ENCODE measurements at regions not wholly inside any gene's neighbourhood (a gene's known extent, or its start where the extent isn't known, plus 50 kb on each side); places are given as distances from the start of the nearest gene placed in this dataset.
A peak's percentile ranks its signal among the peaks of the same experiment; 100 is the strongest.

DNA sequence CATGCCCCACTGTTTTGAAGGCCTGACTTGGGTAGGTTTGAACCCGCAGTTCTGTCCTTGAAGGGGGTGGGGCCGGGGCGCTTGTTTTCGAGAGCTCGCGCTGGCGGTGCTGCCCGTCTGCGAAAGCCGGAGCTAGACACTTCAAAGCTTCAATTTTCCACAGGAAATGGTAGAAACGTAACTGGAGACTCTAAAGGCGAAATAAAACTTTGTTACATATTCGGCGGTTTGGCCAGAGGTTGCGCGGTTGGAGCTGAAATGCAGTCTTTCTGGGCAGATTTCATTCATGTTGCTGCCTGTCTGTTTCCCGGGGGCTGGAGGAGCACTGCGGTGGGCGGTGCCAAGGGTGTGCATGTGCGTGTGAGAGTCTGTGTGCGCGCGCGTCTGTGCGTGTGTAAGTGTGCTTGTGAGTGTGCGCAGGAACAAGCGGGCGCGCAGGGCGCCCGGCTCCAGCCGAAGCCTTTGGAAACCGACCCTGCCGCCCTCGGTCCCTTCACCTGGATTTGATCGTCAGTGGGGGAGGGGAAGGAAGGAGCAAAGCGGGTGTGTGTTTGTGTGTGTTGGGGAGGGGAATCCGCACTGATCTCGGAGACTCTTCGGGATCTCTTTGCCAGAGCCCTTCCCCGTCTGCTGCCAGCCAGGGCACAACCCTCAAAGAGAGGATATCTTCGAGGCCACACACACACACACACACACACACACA, 227.7 kb upstream of the CRY1 start:
- peak; percentile 69 to 75 (median 70) for DNase-seq

DNA sequence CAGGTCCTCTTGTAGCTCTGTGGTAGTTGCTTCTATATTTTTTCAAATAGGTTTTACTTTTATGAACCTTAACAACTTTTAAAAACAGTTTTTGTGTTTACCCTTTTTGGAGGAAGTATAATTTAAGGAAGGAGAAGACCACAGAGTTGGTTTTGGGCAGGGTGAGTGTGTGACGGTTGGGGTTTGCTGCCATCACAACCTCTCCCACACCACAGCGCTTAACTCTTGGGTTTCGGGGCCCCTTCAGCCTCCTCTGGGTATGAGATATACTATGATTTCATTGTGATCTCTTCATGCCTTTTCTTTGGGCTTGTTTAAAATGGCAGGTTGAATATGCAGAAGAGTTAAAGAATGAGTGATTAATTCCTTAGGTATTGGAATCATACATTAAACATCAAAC, 228.7 kb upstream of the CRY1 start:
- Mint-ChIP-seq H3K27ac (peak overlapping the region; percentile 84 to 91 (median 88)), H3K36me3 (no peaks in the 10 kb centered on the region), H3K4me3 (peak overlapping the region; percentile 88 to 97 (median 96)), H3K9me3 (no peaks in the 10 kb centered on the region), H3K27me3 (ENCODE audit: low read depth in 3 of 3) (peaks cover 9 to 17% (median 17%) of the 10 kb centered on the region in 3 donors), H3K4me1 (peaks cover 43 to 49% of the 10 kb centered on the region in 2 donors)
- peak; percentile 50 to 55 (median 52) for DNase-seq

More for the DNA sequence above, 227.7 kb upstream of the CRY1 start:
- Mint-ChIP-seq H3K4me3 (peak overlapping the region; percentile 88 to 97 (median 96)), H3K9me3 (no peaks in the 10 kb centered on the region), H3K27me3 (ENCODE audit: low read depth in 3 of 3) (peaks cover 9 to 17% (median 16%) of the 10 kb centered on the region in 3 donors), H3K4me1 (peaks cover 44 to 50% of the 10 kb centered on the region in 2 donors), H3K27ac (peak overlapping the region; percentile 84 to 91 (median 88)), H3K36me3 (no peaks in the 10 kb centered on the region)

DNA sequence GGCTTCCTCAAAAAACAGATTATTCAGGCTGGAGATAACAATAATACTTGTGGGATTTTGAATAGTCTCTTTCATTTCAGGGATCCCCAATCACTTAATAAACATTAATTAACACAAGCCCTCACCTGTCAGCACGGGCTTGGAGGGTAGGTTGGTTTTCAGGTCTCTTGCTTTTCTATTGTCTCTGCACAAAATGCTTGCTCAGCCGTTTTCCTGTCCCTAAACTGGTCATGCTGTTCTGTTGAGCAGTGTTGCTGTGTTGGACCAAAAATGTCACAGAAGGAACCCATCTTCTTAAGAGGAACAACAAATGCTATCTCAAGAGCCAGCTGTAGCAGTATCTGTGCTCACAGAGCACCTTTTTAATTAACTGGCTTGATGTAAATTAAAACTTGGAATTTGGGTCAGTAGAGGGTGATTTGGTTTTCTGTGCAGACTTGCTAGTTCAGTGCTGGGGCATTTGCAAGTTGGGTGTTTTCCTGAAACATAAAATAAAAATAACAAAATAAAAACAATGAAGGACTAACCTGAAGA, 231.8 kb upstream of the CRY1 start:
- peaks cover 13 to 17% (median 15%) of the 10 kb centered on the region in 3 donors for H3K27me3 Mint-ChIP-seq (ENCODE audit: low read depth in 3 of 3)
- H3K4me3 Mint-ChIP-seq = no peak overlapping the region
- H3K9me3 Mint-ChIP-seq = peaks cover 0 to 3% (median 0%) of the 10 kb centered on the region in 6 donors
- no peak for DNase-seq
- H3K4me1 Mint-ChIP-seq = peaks cover 48 to 57% of the 10 kb centered on the region in 2 donors
- H3K36me3 Mint-ChIP-seq = no peaks in the 10 kb centered on the region
- peak overlapping the region in 2 of 6 donors; percentile 6 to 57 for H3K27ac Mint-ChIP-seq

DNA sequence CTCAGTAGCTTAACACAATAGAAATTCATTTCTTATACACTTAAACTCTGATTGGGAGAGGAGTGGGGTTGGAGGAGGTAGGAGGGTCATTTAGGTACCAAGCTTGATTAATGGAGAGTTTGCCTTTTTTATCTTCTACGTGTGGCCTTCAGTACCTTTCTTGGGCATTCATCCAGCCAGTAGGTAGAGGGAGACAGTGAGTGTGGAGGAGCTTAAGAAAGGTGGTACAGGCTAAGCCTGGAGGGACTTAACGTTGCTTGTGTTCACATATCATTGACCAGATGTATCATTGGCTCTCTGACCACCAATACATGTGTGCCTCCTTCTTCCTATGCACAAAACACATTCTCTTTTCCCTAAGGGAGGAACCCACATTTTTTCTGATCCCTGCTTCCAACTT, 232.9 kb upstream of the CRY1 start:
- Mint-ChIP-seq H3K4me1 (peaks cover 44 to 55% of the 10 kb centered on the region in 2 donors), H3K27me3 (ENCODE audit: low read depth in 3 of 3) (peaks cover 7 to 12% (median 9%) of the 10 kb centered on the region in 3 donors)
- no peak for DNase-seq

DNA sequence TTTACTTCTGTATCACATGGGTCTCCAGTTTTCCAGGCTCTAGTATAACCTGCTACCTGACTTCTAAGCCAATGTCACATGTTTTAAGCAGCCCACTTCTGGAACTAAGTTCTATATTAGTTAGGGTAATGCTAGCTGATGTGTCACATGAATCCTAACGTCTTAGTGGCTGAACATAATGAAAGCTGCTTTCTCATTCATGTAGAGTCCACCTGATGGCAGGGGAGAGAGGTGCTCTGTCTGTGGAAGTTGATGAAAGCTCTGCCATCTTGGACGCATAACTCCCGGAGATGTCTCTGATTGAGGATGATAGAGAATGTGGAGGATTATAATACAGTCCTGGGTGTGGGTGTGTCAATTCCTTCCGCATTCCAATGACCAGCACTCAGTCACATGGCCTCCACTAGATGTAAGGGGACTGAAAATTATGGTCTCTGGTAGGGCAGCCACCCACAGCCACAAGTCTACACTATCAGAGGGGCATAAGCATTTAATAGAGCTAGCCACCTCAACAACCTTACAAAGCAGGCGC, 234.4 kb upstream of the CRY1 start:
- Mint-ChIP-seq H3K9me3 (peaks cover 0 to 3% (median 0%) of the 10 kb centered on the region in 6 donors), H3K36me3 (no peaks in the 10 kb centered on the region), H3K27me3 (ENCODE audit: low read depth in 3 of 3) (peaks cover 1 to 10% (median 2%) of the 10 kb centered on the region in 3 donors), H3K27ac (no peak overlapping the region), H3K4me3 (no peak overlapping the region), H3K4me1 (peaks cover 33 to 46% of the 10 kb centered on the region in 2 donors)
- DNase-seq = no peak

More for the DNA sequence above, 232.9 kb upstream of the CRY1 start:
- Mint-ChIP-seq H3K27ac (no peak overlapping the region), H3K36me3 (no peaks in the 10 kb centered on the region), H3K9me3 (peaks cover 0 to 3% (median 0%) of the 10 kb centered on the region in 6 donors), H3K4me3 (no peak overlapping the region)

DNA sequence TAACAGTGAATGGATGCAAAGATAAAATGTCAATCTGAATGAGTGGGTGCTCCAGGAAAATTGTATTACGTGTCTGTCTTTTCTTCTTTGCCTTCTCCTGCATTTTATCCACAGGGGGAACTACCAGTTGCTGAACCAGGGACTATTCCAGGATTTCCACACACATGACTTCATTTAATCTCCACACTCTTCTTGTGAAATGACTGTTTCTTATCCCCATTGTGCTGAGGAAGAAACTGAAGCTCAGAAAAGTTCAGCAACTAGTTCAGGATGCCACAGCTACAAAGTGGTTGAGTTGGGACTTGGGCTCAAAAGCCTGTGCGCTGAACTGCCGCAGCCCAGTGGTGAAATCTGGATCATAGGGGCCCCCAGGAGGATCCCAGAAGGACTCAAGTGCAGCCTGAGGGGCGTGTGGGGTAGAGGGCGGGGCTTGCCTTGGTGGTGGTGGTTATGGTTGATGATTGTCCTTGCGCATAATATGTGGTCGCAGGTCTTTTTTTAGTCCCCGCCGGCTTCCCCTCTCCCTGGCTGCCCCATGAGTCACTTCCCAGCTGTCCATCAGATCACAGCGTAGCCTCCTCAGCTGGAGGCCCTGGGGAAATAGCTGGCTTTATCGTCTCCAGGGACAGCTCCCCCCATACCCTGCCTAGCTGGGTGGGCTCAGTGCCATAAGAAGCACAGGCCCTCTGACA, 235.2 kb upstream of the CRY1 start:
- peaks cover 1 to 10% (median 2%) of the 10 kb centered on the region in 3 donors for H3K27me3 Mint-ChIP-seq (ENCODE audit: low read depth in 3 of 3)
- peaks cover 0 to 3% (median 0%) of the 10 kb centered on the region in 6 donors for H3K9me3 Mint-ChIP-seq
- DNase-seq = peak; percentile 19 to 45 (median 19)
- H3K4me3 Mint-ChIP-seq = peak overlapping the region in 1 of 5 donors; percentile 4
- peaks cover 33 to 45% of the 10 kb centered on the region in 2 donors for H3K4me1 Mint-ChIP-seq
- H3K27ac Mint-ChIP-seq = peak overlapping the region in 1 of 6 donors; percentile 29
- no peaks in the 10 kb centered on the region for H3K36me3 Mint-ChIP-seq

DNA sequence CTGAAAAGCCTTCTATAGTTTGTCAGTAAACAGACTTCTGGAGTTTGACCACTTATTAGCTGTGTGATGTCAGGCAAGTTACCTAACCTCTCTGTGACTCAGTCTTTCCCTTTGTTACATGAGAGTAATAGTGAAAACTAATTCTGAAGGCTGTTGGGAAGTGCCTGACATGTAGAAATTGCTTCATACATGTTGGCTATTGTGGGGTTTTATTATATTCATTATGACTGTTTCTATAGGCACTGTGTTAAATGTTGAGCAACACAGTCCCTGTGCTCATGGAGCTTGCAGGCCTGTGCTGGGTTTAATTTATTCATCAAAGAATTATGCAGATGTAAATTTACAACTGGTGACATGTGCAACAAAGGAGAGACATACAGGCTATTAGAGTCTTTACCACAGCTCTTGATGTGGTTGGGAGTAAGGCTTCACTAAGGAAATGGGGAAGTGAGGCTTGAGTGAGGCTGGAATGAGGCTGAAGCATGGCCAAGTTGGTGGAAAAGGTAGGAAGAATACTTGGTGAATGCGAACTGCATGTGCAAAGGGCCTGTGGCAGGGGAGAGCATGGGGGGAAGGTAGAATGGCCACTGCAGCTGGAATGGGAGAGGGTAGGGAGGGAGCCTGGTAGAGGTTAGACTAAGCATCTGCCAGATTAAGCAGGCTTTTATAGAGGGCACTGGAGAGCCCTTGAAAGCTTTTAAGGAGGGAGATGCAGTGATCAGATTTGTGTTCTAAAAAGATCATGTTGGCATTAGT, 236.4 kb upstream of the CRY1 start:
- H3K27ac Mint-ChIP-seq = peak overlapping the region in 2 of 6 donors; percentile 0 to 42
- H3K9me3 Mint-ChIP-seq = peaks cover 0 to 7% (median 0%) of the 10 kb centered on the region in 6 donors
- H3K4me3 Mint-ChIP-seq = no peak overlapping the region
- peaks cover 4 to 10% (median 9%) of the 10 kb centered on the region in 3 donors for H3K27me3 Mint-ChIP-seq (ENCODE audit: low read depth in 3 of 3)
- DNase-seq = no peak
- H3K36me3 Mint-ChIP-seq = no peaks in the 10 kb centered on the region
- H3K4me1 Mint-ChIP-seq = peaks cover 33 to 42% of the 10 kb centered on the region in 2 donors

DNA sequence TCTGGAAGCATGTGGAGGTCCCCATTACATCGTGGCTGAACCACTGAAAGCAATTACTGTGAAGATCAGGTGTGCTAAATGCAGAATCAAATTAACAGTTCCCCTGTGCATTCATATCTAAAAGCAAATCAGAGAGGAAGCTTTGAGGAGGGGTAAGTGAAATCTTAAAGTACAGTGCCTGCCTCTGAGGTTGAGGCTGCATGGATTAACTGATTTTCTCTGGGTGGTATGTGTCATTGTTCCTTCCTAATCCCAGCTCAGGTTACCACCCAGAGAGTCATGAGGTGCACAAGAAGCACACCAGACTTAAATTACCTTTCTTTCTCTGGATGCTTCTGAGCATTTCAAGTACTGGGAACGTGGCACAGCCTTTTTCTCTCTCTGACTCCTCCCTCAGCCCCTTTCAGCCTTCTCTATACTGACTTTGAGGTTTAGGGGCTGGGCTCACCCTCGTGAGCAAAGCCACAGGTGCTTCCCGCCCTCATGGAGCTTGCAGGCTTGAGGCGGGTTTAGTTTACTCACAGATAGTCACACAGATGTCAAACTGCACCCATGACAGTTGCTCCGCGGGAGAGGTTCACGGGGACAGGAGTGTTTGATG, 237.6 kb upstream of the CRY1 start:
- DNase-seq = no peak
- Mint-ChIP-seq H3K9me3 (peaks cover 0 to 7% (median 0%) of the 10 kb centered on the region in 6 donors), H3K36me3 (peaks cover 0 to 3% (median 0%) of the 10 kb centered on the region in 3 donors), H3K27me3 (ENCODE audit: low read depth in 3 of 3) (peaks cover 4 to 10% (median 9%) of the 10 kb centered on the region in 3 donors), H3K4me3 (no peak overlapping the region), H3K4me1 (peaks cover 33 to 42% of the 10 kb centered on the region in 2 donors), H3K27ac (no peak overlapping the region)

DNA sequence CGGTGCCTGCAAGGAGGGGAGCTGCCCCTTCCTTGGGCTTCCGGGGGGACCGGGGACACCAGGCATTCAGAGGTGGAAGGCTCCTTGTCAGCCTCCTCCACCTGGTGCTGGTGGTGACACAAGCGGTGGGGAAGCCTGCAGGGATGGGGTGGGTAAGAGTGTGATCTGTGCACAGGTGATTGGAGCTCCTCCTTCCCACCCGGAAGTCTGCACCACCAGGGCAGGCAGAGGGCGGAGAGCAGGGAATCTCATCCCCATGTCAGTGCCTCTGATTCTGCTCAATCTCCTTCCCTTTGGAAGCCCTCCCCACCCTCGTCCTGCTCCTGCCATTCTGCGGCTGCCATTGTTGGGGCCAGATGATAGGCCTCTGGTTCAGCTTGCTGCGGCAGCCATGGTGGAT, 238.1 kb upstream of the CRY1 start:
- Mint-ChIP-seq H3K4me1 (peaks cover 33 to 42% of the 10 kb centered on the region in 2 donors), H3K27ac (no peak overlapping the region), H3K9me3 (peaks cover 0 to 7% (median 0%) of the 10 kb centered on the region in 6 donors), H3K4me3 (no peak overlapping the region), H3K27me3 (ENCODE audit: low read depth in 3 of 3) (peaks cover 4 to 10% (median 7%) of the 10 kb centered on the region in 3 donors), H3K36me3 (peaks cover 0 to 3% (median 0%) of the 10 kb centered on the region in 3 donors)
- DNase-seq = no peak

DNA sequence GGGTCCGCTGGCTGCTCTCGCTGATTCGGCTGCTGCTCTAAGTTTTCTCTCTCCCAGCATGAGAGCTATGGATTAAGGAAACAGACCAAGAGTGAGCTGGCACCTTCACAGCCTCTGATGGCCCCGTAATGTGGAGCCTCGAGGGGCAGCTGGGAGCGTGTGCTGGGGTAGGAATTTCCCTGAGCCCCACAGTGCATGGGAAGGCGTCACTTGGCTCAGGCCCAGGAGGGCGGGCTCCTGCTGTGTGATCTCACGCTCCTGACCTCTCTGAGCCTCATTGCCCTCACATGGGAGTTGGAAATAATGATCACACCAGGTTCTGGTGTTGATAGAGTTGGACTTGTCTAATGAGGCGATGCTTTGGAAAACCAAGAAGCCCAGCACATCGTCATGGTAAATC, 238.6 kb upstream of the CRY1 start:
- no peak overlapping the region for H3K27ac Mint-ChIP-seq
- peaks cover 0 to 7% (median 0%) of the 10 kb centered on the region in 6 donors for H3K9me3 Mint-ChIP-seq
- no peak for DNase-seq
- H3K4me3 Mint-ChIP-seq = no peak overlapping the region
- peaks cover 0 to 3% (median 0%) of the 10 kb centered on the region in 3 donors for H3K36me3 Mint-ChIP-seq
- H3K27me3 Mint-ChIP-seq (ENCODE audit: low read depth in 3 of 3) = peaks cover 4 to 10% (median 9%) of the 10 kb centered on the region in 3 donors
- H3K4me1 Mint-ChIP-seq = peaks cover 33 to 42% of the 10 kb centered on the region in 2 donors

DNA sequence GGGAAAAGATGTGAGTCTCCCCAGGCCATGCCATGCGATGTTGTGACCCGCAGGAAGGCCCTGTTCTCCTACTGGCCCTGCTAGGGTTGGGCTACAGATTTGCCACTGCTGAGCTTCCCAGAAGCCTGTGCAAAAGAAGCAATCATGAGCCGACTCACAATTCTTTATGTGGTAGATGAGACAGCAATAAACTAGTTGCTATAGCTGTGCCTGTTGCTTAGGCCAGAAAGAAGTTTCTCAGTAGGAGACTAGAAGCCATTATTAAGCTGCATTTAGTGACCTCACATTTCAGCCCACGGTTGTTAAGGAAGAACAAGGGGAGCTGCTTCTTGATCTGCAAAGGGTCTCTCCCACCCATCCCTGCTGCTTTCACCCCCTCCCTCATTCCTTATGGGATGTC, 239.4 kb upstream of the CRY1 start:
- Mint-ChIP-seq H3K4me3 (no peak overlapping the region), H3K27ac (no peak overlapping the region), H3K36me3 (peaks cover 0 to 3% (median 0%) of the 10 kb centered on the region in 3 donors), H3K4me1 (peaks cover 33 to 42% of the 10 kb centered on the region in 2 donors), H3K27me3 (ENCODE audit: low read depth in 3 of 3) (peaks cover 4 to 9% (median 9%) of the 10 kb centered on the region in 3 donors), H3K9me3 (peaks cover 0 to 7% (median 0%) of the 10 kb centered on the region in 6 donors)
- no peak for DNase-seq

DNA sequence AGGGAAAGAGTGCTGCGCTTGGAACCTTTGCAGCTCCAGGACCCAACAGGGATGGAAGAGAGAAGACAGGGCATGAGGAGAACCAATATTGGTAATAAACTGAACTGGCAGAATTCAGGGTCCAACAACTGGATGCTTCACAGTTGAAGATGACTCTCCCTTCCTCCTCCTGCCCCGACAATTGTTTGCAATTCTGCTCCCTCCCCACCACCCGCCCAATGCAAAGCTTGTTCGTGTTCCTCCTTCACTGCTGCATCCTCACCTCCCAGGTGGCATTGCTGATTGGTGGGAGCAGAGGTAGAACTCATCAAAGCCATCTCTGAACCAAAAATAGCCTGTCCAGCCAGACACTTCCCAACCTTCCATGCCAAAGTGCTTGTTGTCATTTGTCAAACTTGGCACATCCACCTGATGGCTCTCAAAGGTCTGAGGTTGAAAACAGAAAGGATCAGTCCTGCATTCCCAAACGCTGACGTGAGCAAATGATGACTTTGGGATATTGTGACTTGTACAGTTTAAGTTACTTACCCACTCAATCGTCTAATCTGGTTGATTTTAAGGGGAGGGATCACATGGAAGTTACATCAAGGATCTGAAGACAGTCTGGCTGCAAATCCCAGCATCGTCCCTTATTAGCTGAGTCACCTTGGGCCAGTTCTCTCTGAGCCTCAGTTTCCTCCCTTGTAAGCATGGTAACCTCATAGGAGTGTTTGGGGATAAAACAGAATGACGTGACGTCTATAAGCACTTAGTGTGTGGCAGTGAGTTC, 242.6 kb upstream of the CRY1 start:
- Mint-ChIP-seq H3K4me3 (no peak overlapping the region), H3K9me3 (peaks cover 0 to 3% (median 0%) of the 10 kb centered on the region in 6 donors), H3K4me1 (peaks cover 12 to 14% of the 10 kb centered on the region in 2 donors), H3K27ac (no peak overlapping the region), H3K27me3 (ENCODE audit: low read depth in 3 of 3) (peaks cover 4 to 15% (median 4%) of the 10 kb centered on the region in 3 donors), H3K36me3 (peaks cover 0 to 3% (median 0%) of the 10 kb centered on the region in 3 donors)
- no peak for DNase-seq
